RWPE2 (cell line): ENCODE measurements at regions not wholly inside any gene's neighbourhood (a gene's known extent, or its start where the extent isn't known, plus 50 kb on each side); places are given as distances from the start of the nearest gene placed in this dataset.
A peak's percentile ranks its signal among the peaks of the same experiment; 100 is the strongest.

ENCODE experiments used
- ATAC-seq: fragments of 200-7000 bp; cut with Tn5 transposase; 3 replicates; pipeline ENCODE4 v1.9.1; 2021; ENCODE audit warnings: low read depth
- DNase-seq: peaks from one replicate; pipeline ENCODE4 v3.0.0-alpha.2; 2020; ENCODE audit warnings: low spot score
- H3K27ac ChIP-seq: fragments of 450-650 bp; 2 replicates; pipeline ENCODE4 v1.5.1; 2017; ENCODE audit warnings: mild to moderate bottlenecking; ENCODE audit not compliant: poor library complexity, severe bottlenecking
- H3K27me3 ChIP-seq: fragments of 250-450 bp; sonication (Bioruptor Pico); 2 replicates; pipeline ENCODE4 v1.5.1; 2021; ENCODE audit warnings: mild to moderate bottlenecking, moderate library complexity; ENCODE audit not compliant: insufficient read depth, poor library complexity, severe bottlenecking
- H3K36me3 ChIP-seq: fragments of 250-450 bp; sonication (Bioruptor Pico); 2 replicates; pipeline ENCODE4 v1.5.1; 2020; ENCODE audit warnings: low read depth, mild to moderate bottlenecking, moderate library complexity
- H3K4me1 ChIP-seq: fragments of 250-450 bp; sonication (Bioruptor Pico); 2 replicates; pipeline ENCODE4 v1.5.1; 2021; ENCODE audit warnings: mild to moderate bottlenecking, moderate library complexity; ENCODE audit not compliant: insufficient read depth, poor library complexity, severe bottlenecking
- H3K4me3 ChIP-seq: fragments of 250-450 bp; sonication (Bioruptor Pico); 2 replicates; pipeline ENCODE4 v1.5.1; 2021; ENCODE audit warnings: mild to moderate bottlenecking, moderate library complexity; ENCODE audit not compliant: severe bottlenecking
- H3K9me3 ChIP-seq: fragments of 250-450 bp; sonication (Bioruptor Pico); 2 replicates; pipeline ENCODE4 v1.5.1; 2021; ENCODE audit warnings: mild to moderate bottlenecking, moderate library complexity; ENCODE audit not compliant: severe bottlenecking
- CTCF ChIP-seq: fragments of 450-650 bp; IDR thresholded peaks from one replicate; pipeline ENCODE4 v1.5.1; 2017; ENCODE audit warnings: mild to moderate bottlenecking, moderate library complexity; ENCODE audit not compliant: poor library complexity, severe bottlenecking

- H3K4me3 ChIP-seq, result no peak overlapping the region
- no peaks in the 10 kb centered on the region for H3K36me3 ChIP-seq
- H3K4me1 ChIP-seq, result no peaks in the 10 kb centered on the region
- H3K27me3 ChIP-seq, result no peaks in the 10 kb centered on the region
- DNase-seq, result no peak
- no peak overlapping the region for H3K27ac ChIP-seq
- ATAC-seq, result peak; percentile 46; the same call in 1 of the 3 replicates
- TF ChIP-seq CTCF, result no peak
- H3K9me3 ChIP-seq, result no peaks in the 10 kb centered on the region
Observed at GRCh38 chrX:40402831-40403533, 177.8 kb upstream of the ATP6AP2 start.

- H3K9me3 ChIP-seq, result no peaks in the 10 kb centered on the region
- H3K4me1 ChIP-seq, result no peaks in the 10 kb centered on the region
- ATAC-seq (no peak), DNase-seq (no peak)
- H3K27me3 ChIP-seq, result no peaks in the 10 kb centered on the region
- H3K4me3 ChIP-seq, result no peak overlapping the region
- no peaks in the 10 kb centered on the region for H3K36me3 ChIP-seq
- H3K27ac ChIP-seq, result no peak overlapping the region
- no peak for TF ChIP-seq CTCF
Observed at GRCh38 chrX:40395102-40395501, 185.7 kb upstream of the ATP6AP2 start.

GRCh38 chrX:40394302-40394701 is 186.5 kb upstream of the ATP6AP2 start:
- no peaks in the 10 kb centered on the region for H3K4me1 ChIP-seq
- no peak for ATAC-seq
- H3K27me3 ChIP-seq, result no peaks in the 10 kb centered on the region
- no peak overlapping the region for H3K27ac ChIP-seq
- DNase-seq, result no peak
- no peak for TF ChIP-seq CTCF
- no peaks in the 10 kb centered on the region for H3K9me3 ChIP-seq
- H3K36me3 ChIP-seq, result no peaks in the 10 kb centered on the region
- H3K4me3 ChIP-seq, result no peak overlapping the region

- H3K4me1 ChIP-seq, result no peaks in the 10 kb centered on the region
- no peak overlapping the region for H3K4me3 ChIP-seq
- H3K27ac ChIP-seq, result no peak overlapping the region
- DNase-seq (no peak), ATAC-seq (no peak)
- no peak for TF ChIP-seq CTCF
- H3K27me3 ChIP-seq, result no peaks in the 10 kb centered on the region
- no peaks in the 10 kb centered on the region for H3K36me3 ChIP-seq
- H3K9me3 ChIP-seq, result no peaks in the 10 kb centered on the region
Observed at GRCh38 chrX:40392599-40392998, 188.2 kb upstream of the ATP6AP2 start.

GRCh38 chrX:40391662-40392061 is 189.1 kb upstream of the ATP6AP2 start:
- H3K4me3 ChIP-seq, result no peak overlapping the region
- no peaks in the 10 kb centered on the region for H3K4me1 ChIP-seq
- H3K27me3 ChIP-seq, result no peaks in the 10 kb centered on the region
- TF ChIP-seq CTCF, result no peak
- DNase-seq (no peak), ATAC-seq (no peak)
- H3K9me3 ChIP-seq, result no peaks in the 10 kb centered on the region
- no peaks in the 10 kb centered on the region for H3K36me3 ChIP-seq
- no peak overlapping the region for H3K27ac ChIP-seq
